Adrenal gland (tissue), 5 donors: ENCODE measurements at regions not wholly inside any gene's neighbourhood (a gene's known extent, or its start where the extent isn't known, plus 50 kb on each side); places are given as distances from the start of the nearest gene placed in this dataset.

Experiments
- POLR2A ChIP-seq, 2 donors: fragments of 450-650 bp; IDR thresholded peaks; one replicate each; pipeline ENCODE4 v1.6.1; 2017; ENCODE audit warnings: antibody characterized with exemption in 2 of 2, mild to moderate bottlenecking in 2 of 2, moderate library complexity in 1 of 2
- TF ChIP-seq, protein P1 (sequence below), 6 experiments: fragments of 450-650 bp in 4 of 6; fragments of 200-600 bp in 2 of 6; sonication (generic) in 1 of 6; IDR thresholded peaks; 1 replicate in 5 of 6; 2 replicates in 1 of 6; pipeline versions ENCODE4 v1.5.1 to v1.8.0; 2016 to 2021; ENCODE audit warnings: antibody characterized with exemption in 6 of 6, mild to moderate bottlenecking in 2 of 6, moderate library complexity in 1 of 6
- donor health status: DM: no; HTN: no; CAD: no.

DNA sequence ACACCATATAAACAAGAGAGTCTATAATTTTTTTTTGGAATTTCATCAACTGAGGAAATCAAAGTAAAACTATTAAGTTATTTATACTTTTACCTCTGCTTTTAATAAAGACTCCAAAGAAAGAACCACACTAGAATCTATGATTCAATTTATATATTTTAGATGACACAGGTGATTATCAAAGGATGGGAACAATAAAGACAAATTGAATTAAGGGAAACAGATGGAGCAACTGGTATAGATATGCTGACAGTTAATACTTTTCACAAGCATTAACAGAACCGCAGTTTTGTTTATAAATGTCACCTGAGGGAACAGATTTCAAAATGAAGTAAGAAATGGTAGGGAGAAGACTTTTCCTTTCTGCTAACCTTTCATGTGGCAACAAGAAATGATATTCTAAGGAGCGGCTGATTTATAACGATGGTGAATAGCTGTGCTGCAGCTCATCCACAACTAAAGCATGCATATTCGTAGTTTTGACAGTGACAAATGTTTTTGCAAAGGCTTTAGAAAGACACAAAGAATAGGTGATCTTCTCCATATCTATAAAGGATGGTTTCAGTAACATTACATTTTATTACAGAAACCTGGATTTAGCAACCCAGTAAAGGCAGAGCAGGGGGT lies 1502.9 kb upstream of the RAG2 start:
- TF ChIP-seq, protein P1, sequence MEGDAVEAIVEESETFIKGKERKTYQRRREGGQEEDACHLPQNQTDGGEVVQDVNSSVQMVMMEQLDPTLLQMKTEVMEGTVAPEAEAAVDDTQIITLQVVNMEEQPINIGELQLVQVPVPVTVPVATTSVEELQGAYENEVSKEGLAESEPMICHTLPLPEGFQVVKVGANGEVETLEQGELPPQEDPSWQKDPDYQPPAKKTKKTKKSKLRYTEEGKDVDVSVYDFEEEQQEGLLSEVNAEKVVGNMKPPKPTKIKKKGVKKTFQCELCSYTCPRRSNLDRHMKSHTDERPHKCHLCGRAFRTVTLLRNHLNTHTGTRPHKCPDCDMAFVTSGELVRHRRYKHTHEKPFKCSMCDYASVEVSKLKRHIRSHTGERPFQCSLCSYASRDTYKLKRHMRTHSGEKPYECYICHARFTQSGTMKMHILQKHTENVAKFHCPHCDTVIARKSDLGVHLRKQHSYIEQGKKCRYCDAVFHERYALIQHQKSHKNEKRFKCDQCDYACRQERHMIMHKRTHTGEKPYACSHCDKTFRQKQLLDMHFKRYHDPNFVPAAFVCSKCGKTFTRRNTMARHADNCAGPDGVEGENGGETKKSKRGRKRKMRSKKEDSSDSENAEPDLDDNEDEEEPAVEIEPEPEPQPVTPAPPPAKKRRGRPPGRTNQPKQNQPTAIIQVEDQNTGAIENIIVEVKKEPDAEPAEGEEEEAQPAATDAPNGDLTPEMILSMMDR (IDR thresholded peaks at IDR 0.05): no peak
- TF ChIP-seq POLR2A (IDR thresholded peaks at IDR 0.05): no peak
